ENCODE measurements at regions not wholly inside any gene's neighbourhood (a gene's known extent, or its start where the extent isn't known, plus 50 kb on each side); places are given as distances from the start of the nearest gene placed in this dataset.

DNA sequence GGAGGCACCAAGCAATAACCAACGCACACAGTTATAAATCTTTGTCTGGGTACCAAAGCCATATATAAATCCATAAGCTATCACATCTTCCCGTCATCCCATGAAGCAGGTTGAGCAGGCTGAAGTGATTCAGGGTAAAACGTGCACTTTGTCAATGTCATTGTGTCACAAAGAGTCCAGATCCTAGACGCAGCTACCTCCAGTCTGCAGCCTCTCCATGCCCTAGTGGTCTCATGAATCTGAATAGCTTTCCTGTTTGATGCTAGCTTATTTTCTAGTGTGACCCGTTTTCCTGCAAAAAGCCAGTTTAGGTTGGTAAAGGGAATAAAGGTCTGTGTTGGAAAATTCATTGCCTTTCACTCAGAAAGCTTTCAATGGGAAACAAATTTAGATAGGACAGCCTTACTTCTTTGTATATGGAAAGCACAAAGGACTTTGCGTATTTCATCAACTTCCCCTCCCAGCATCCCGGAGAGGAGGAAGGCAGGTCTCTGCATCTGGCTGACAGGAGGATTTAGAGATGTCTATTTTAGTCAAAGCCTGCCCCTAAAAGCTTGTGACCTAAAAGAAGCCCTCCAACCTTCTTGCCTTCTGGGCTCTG is 222.3 kb upstream of the ARL4C start:
- TF ChIP-seq, protein P1, sequence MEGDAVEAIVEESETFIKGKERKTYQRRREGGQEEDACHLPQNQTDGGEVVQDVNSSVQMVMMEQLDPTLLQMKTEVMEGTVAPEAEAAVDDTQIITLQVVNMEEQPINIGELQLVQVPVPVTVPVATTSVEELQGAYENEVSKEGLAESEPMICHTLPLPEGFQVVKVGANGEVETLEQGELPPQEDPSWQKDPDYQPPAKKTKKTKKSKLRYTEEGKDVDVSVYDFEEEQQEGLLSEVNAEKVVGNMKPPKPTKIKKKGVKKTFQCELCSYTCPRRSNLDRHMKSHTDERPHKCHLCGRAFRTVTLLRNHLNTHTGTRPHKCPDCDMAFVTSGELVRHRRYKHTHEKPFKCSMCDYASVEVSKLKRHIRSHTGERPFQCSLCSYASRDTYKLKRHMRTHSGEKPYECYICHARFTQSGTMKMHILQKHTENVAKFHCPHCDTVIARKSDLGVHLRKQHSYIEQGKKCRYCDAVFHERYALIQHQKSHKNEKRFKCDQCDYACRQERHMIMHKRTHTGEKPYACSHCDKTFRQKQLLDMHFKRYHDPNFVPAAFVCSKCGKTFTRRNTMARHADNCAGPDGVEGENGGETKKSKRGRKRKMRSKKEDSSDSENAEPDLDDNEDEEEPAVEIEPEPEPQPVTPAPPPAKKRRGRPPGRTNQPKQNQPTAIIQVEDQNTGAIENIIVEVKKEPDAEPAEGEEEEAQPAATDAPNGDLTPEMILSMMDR (conservative IDR thresholded peaks at IDR 0.05), result no peak
- no peak overlapping the region for H3K27ac ChIP-seq

DNA sequence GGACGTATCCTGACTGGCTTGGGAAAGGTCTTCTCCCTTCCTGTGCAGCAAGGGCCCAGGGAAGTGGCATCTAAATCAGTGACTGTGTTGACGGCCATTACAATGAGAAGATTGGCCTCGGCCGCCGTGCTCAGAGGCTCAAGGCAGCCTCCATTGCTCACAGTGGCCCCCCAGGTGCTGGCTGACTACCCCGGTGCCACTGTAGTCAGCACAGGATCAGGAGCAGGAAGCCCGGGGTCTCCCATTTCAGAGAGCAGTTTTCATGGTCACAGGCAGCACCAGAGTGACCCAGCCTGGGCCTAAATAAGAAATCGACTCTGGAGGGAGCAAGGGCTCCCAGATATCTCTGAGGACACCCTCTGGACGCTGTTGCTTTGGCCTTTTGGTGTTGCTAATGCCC is 219.4 kb upstream of the ARL4C start:
- no peak overlapping the region for H3K27ac ChIP-seq
- TF ChIP-seq, protein P1 (conservative IDR thresholded peaks at IDR 0.05), result no peak

DNA sequence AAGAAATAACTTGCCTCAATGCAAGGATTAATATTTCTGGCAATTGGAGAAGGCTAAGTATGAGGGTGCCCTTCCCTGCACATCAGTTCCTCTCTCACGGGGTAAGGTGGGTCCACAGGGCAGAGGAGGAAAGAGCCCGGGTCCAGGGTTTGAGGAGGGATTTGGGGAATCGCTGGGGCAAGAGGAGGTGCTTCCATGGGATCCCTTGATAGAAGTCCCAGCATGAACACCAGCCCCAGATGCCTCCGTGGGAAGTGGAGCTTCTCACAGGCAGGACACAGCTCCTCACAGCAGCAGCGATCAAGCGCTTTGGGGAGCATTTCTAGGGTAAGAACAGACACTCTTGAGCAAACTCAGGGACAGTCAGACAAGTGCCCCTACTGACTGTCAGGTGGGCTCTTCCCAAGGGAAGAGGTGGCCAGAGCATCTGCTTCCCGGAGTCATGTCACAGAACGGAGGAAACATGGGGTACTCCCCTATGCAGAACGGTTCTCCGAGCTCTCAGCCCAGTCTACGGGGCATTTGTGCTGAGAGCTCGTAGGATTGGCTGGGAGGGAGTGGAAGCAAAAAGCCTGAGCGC is 218.9 kb upstream of the ARL4C start:
- no peak overlapping the region for H3K27ac ChIP-seq
- TF ChIP-seq, protein P1 (conservative IDR thresholded peaks at IDR 0.05), result no peak

DNA sequence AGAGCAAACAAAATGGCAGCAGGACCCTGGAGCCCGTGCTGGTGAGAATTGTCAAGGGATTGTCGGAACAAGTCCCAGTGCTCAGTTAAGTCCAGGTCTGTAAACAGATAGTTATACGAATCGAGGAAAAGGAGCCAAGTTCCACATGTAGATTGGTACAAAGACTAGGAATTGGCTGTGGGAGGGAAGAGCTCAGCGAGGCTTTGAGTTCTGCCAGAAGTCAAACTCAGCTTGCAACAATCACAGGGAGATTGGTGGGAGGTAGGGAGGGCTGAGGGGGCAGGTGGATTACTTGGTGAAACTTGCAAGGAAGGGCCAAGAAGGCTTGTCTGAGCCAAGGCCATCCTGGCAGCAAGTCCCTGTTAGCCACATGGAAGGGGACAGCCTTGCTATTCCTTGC is 217.8 kb upstream of the ARL4C start:
- H3K27ac ChIP-seq, result no peak overlapping the region
- TF ChIP-seq, protein P1 (conservative IDR thresholded peaks at IDR 0.05), result no peak

DNA sequence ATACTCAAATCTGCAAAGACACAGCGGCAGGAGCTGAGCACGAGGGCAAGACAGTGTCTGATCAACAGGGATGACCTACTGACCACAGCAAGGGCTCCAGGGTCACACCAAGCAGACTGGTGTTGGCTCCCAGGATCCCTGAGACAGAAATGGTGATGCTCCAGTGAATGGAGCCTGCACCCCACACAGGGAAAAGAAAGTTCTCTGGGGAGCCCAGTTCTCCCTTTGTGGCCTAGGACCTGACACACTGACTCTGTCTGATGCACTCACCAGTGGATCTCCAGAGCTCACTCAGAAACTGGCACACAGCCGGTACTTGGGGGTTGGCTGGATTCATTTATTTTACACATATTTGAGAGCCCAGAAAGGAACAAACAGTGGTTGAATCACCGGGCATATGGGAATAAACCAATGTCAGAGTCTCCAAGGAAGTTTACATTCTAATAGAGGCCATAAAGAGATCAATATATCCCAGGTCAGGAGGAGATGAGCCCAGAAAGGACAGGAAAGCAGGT is 215.6 kb upstream of the ARL4C start:
- TF ChIP-seq, protein P1 (conservative IDR thresholded peaks at IDR 0.05), result no peak
- peak overlapping the region; percentile 55 for H3K27ac ChIP-seq

DNA sequence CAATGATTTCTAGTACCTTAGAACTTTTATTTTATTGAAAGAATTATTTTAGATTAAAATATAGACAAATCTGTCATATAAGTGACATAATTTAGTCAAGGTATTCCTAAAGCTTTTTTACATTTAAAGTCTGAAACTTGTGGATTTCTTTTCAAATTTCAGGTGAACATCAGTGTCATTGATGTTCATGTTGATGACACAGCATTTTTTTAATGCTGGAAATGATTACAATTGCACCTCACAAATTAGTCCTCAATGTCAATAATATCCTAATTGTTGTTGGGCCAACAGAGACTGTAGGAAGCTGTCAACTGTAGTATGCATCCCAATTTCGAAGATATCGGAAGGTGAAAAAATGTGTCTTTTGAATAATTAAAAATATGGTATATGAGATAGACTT is 214.4 kb upstream of the ARL4C start:
- no peak overlapping the region for H3K27ac ChIP-seq
- TF ChIP-seq, protein P1 (conservative IDR thresholded peaks at IDR 0.05), result no peak

DNA sequence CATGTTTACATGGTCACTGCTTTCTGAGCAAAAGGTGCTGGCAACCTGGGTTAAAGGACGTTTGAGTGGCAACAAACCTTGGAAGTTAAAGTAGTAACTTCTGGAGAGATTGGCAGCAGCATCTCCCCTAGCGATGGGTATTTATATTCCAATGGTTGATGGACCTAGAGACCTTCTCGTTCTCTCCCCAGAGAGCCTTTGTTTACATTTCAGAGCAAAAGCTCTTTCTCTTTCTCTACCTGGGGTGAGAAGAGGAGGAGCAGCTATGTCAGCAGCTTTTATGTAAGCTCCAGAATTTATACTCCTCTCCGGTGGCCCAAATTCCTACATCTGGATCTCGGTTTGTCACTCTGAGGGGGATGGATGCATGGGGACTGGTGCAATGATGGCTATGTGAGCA is 213.7 kb upstream of the ARL4C start:
- no peak overlapping the region for H3K27ac ChIP-seq
- TF ChIP-seq, protein P1 (conservative IDR thresholded peaks at IDR 0.05), result no peak

Data from VCaP (cell line).